HG02763 (cell line): ENCODE measurements at regions not wholly inside any gene's neighbourhood (a gene's known extent, or its start where the extent isn't known, plus 50 kb on each side); places are given as distances from the start of the nearest gene placed in this dataset.

Source experiments
- ATAC-seq: cut with Tn5 transposase; IDR thresholded peaks from one replicate; pipeline ENCODE4 v1.9.1; 2021; ENCODE audit warnings: mild to moderate bottlenecking, moderate library complexity; ENCODE audit not compliant: unreplicated experiment

- ATAC-seq = peak; percentile 67
Observed at GRCh38 chr12:4030929-4031702, 157.9 kb upstream of the PARP11 start.

- ATAC-seq = no peak
Observed at GRCh38 chr12:4027412-4027811, 154.2 kb upstream of the PARP11 start.

GRCh38 chr12:4026517-4026916, 153.3 kb upstream of the PARP11 start:
- ATAC-seq = no peak

GRCh38 chr12:4026020-4026358, 152.8 kb upstream of the PARP11 start:
- no peak for ATAC-seq

- no peak for ATAC-seq
Observed at GRCh38 chr12:4025181-4026019, 152.2 kb upstream of the PARP11 start.

- ATAC-seq = no peak
Observed at GRCh38 chr12:4024701-4025100, 151.5 kb upstream of the PARP11 start.

- no peak for ATAC-seq
Observed at GRCh38 chr12:4015225-4016091, 142.3 kb upstream of the PARP11 start.

GRCh38 chr12:4014858-4015224, 141.6 kb upstream of the PARP11 start:
- no peak for ATAC-seq

- no peak for ATAC-seq
Observed at GRCh38 chr12:4014444-4014843, 141.2 kb upstream of the PARP11 start.

GRCh38 chr12:4012977-4013968, 140.1 kb upstream of the PARP11 start:
- ATAC-seq = no peak

- no peak for ATAC-seq
Observed at GRCh38 chr12:4012073-4012472, 138.9 kb upstream of the PARP11 start.

GRCh38 chr12:4011597-4011996, 138.4 kb upstream of the PARP11 start:
- ATAC-seq = no peak

- ATAC-seq = no peak
Observed at GRCh38 chr12:4009979-4010704, 136.9 kb upstream of the PARP11 start.

- ATAC-seq = no peak
Observed at GRCh38 chr12:4006743-4007142, 133.5 kb upstream of the PARP11 start.

- ATAC-seq = no peak
Observed at GRCh38 chr12:4005851-4006430, 132.7 kb upstream of the PARP11 start.

GRCh38 chr12:4003576-4003975, 130.4 kb upstream of the PARP11 start:
- ATAC-seq = no peak

GRCh38 chr12:4002601-4003000, 129.4 kb upstream of the PARP11 start:
- no peak for ATAC-seq

GRCh38 chr12:4001841-4002240, 128.6 kb upstream of the PARP11 start:
- no peak for ATAC-seq

- ATAC-seq = no peak
Observed at GRCh38 chr12:4001031-4001430, 127.8 kb upstream of the PARP11 start.
